ENCODE measurements at regions not wholly inside any gene's neighbourhood (a gene's known extent, or its start where the extent isn't known, plus 50 kb on each side); places are given as distances from the start of the nearest gene placed in this dataset.
A peak's percentile ranks its signal among the peaks of the same experiment; 100 is the strongest.
"Not testable (repeated sequence)": the region's sequence is repeated elsewhere in the genome, so short reads cannot be mapped to it uniquely, and the experiment has no call there.

- H3K4me1 ChIP-seq (ENCODE audit: insufficient read depth, low read length), result no peaks in the 10 kb centered on the region
- H3K27ac ChIP-seq (ENCODE audit: low read length), result no peak overlapping the region
- TF ChIP-seq CTCF (IDR thresholded peaks at IDR 0.05; ENCODE audit: borderline replicate concordance, extremely low read depth, low read length, poor library complexity, severe bottlenecking) (no peak), EZH2 (IDR thresholded peaks at IDR 0.05; ENCODE audit: borderline replicate concordance, low read depth, low read length, severe bottlenecking) (no peak)
These were observed 140.8 kb upstream of the NBPF11 start for GRCh38 chr1:148292915-148293314.

GRCh38 chr1:148290881-148291280 is 138.8 kb upstream of the NBPF11 start:
- no peaks in the 10 kb centered on the region for H3K79me2 ChIP-seq (ENCODE audit: insufficient read depth, low read length)
- H4K20me1 ChIP-seq (ENCODE audit: insufficient read depth, low read length), result no peaks in the 10 kb centered on the region
- no peak overlapping the region for H2AFZ ChIP-seq (ENCODE audit: low read depth, low read length)
- no peak overlapping the region for H3K4me3 ChIP-seq (ENCODE audit: low read depth in 1 of 2, low read length in 2 of 2)
- DNase-seq, result no peak
- no peak overlapping the region for H3K9ac ChIP-seq (ENCODE audit: low read depth, low read length)
- no peak overlapping the region for H3K27ac ChIP-seq (ENCODE audit: low read length)
- H3K36me3 ChIP-seq (ENCODE audit: insufficient read depth, low read length), result no peaks in the 10 kb centered on the region
- no peaks in the 10 kb centered on the region for H3K27me3 ChIP-seq (ENCODE audit: insufficient read depth, low read length, poor library complexity)
- H3K4me2 ChIP-seq (ENCODE audit: insufficient read depth, low read length), result no peak overlapping the region
- H3K4me1 ChIP-seq (ENCODE audit: insufficient read depth, low read length), result no peaks in the 10 kb centered on the region
- H3K9me3 ChIP-seq (ENCODE audit: insufficient read depth, low read length, severe bottlenecking), result no peaks in the 10 kb centered on the region
- ATAC-seq (ENCODE audit: insufficient read depth, low read depth), result no peak
- TF ChIP-seq EZH2 (IDR thresholded peaks at IDR 0.05; ENCODE audit: borderline replicate concordance, low read depth, low read length, severe bottlenecking), result no peak
- no peak for TF ChIP-seq CTCF (IDR thresholded peaks at IDR 0.05; ENCODE audit: borderline replicate concordance, extremely low read depth, low read length, poor library complexity, severe bottlenecking)

More at GRCh38 chr1:148292915-148293314, 140.8 kb upstream of the NBPF11 start:
- H3K27me3 ChIP-seq (ENCODE audit: insufficient read depth, low read length, poor library complexity), result no peaks in the 10 kb centered on the region
- H3K9ac ChIP-seq (ENCODE audit: low read depth, low read length), result no peak overlapping the region
- no peak overlapping the region for H3K4me2 ChIP-seq (ENCODE audit: insufficient read depth, low read length)
- no peaks in the 10 kb centered on the region for H3K9me3 ChIP-seq (ENCODE audit: insufficient read depth, low read length, severe bottlenecking)
- no peak overlapping the region for H2AFZ ChIP-seq (ENCODE audit: low read depth, low read length)
- H3K4me3 ChIP-seq (ENCODE audit: low read depth in 1 of 2, low read length in 2 of 2), result no peak overlapping the region
- no peaks in the 10 kb centered on the region for H3K36me3 ChIP-seq (ENCODE audit: insufficient read depth, low read length)
- H3K79me2 ChIP-seq (ENCODE audit: insufficient read depth, low read length), result no peaks in the 10 kb centered on the region
- no peak for ATAC-seq (ENCODE audit: insufficient read depth, low read depth)
- DNase-seq, result no peak
- no peaks in the 10 kb centered on the region for H4K20me1 ChIP-seq (ENCODE audit: insufficient read depth, low read length)

GRCh38 chr1:148289647-148290046 is 137.6 kb upstream of the NBPF11 start:
- Histone ChIP-seq H3K27ac (ENCODE audit: low read length) (no peak overlapping the region), H3K4me2 (ENCODE audit: insufficient read depth, low read length) (no peak overlapping the region), H3K27me3 (ENCODE audit: insufficient read depth, low read length, poor library complexity) (no peaks in the 10 kb centered on the region), H3K9me3 (ENCODE audit: insufficient read depth, low read length, severe bottlenecking) (no peaks in the 10 kb centered on the region), H2AFZ (ENCODE audit: low read depth, low read length) (no peak overlapping the region), H4K20me1 (ENCODE audit: insufficient read depth, low read length) (no peaks in the 10 kb centered on the region), H3K9ac (ENCODE audit: low read depth, low read length) (no peak overlapping the region), H3K79me2 (ENCODE audit: insufficient read depth, low read length) (no peaks in the 10 kb centered on the region), H3K4me1 (ENCODE audit: insufficient read depth, low read length) (no peaks in the 10 kb centered on the region), H3K4me3 (ENCODE audit: low read depth in 1 of 2, low read length in 2 of 2) (no peak overlapping the region), H3K36me3 (ENCODE audit: insufficient read depth, low read length) (no peaks in the 10 kb centered on the region)
- no peak for DNase-seq
- no peak for ATAC-seq (ENCODE audit: insufficient read depth, low read depth)
- TF ChIP-seq EZH2 (IDR thresholded peaks at IDR 0.05; ENCODE audit: borderline replicate concordance, low read depth, low read length, severe bottlenecking) (no peak), CTCF (IDR thresholded peaks at IDR 0.05; ENCODE audit: borderline replicate concordance, extremely low read depth, low read length, poor library complexity, severe bottlenecking) (no peak)

GRCh38 chr1:148285946-148286345 is 133.9 kb upstream of the NBPF11 start:
- not testable (repeated sequence) for DNase-seq; H3K36me3 ChIP-seq (ENCODE audit: insufficient read depth, low read length); H3K4me2 ChIP-seq (ENCODE audit: insufficient read depth, low read length); H3K27ac ChIP-seq (ENCODE audit: low read length); ATAC-seq (ENCODE audit: insufficient read depth, low read depth); H3K9ac ChIP-seq (ENCODE audit: low read depth, low read length); H3K4me3 ChIP-seq (ENCODE audit: low read depth in 1 of 2, low read length in 2 of 2); H3K4me1 ChIP-seq (ENCODE audit: insufficient read depth, low read length); H3K79me2 ChIP-seq (ENCODE audit: insufficient read depth, low read length); H3K9me3 ChIP-seq (ENCODE audit: insufficient read depth, low read length, severe bottlenecking); H3K27me3 ChIP-seq (ENCODE audit: insufficient read depth, low read length, poor library complexity); H4K20me1 ChIP-seq (ENCODE audit: insufficient read depth, low read length); H2AFZ ChIP-seq (ENCODE audit: low read depth, low read length)

GRCh38 chr1:148280831-148281572 is 128.9 kb upstream of the NBPF11 start:
- not testable (repeated sequence) for DNase-seq; H3K36me3 ChIP-seq (ENCODE audit: insufficient read depth, low read length); H3K27me3 ChIP-seq (ENCODE audit: insufficient read depth, low read length, poor library complexity); H3K4me2 ChIP-seq (ENCODE audit: insufficient read depth, low read length); H3K4me3 ChIP-seq (ENCODE audit: low read depth in 1 of 2, low read length in 2 of 2); H3K9ac ChIP-seq (ENCODE audit: low read depth, low read length); ATAC-seq (ENCODE audit: insufficient read depth, low read depth); H3K27ac ChIP-seq (ENCODE audit: low read length); H3K79me2 ChIP-seq (ENCODE audit: insufficient read depth, low read length); H4K20me1 ChIP-seq (ENCODE audit: insufficient read depth, low read length); H3K9me3 ChIP-seq (ENCODE audit: insufficient read depth, low read length, severe bottlenecking); H3K4me1 ChIP-seq (ENCODE audit: insufficient read depth, low read length); H2AFZ ChIP-seq (ENCODE audit: low read depth, low read length)

- not testable (repeated sequence) for H3K27ac ChIP-seq (ENCODE audit: low read length); H2AFZ ChIP-seq (ENCODE audit: low read depth, low read length); DNase-seq; H3K4me3 ChIP-seq (ENCODE audit: low read depth in 1 of 2, low read length in 2 of 2); H3K36me3 ChIP-seq (ENCODE audit: insufficient read depth, low read length); H4K20me1 ChIP-seq (ENCODE audit: insufficient read depth, low read length); H3K9me3 ChIP-seq (ENCODE audit: insufficient read depth, low read length, severe bottlenecking); H3K9ac ChIP-seq (ENCODE audit: low read depth, low read length); H3K4me1 ChIP-seq (ENCODE audit: insufficient read depth, low read length); H3K27me3 ChIP-seq (ENCODE audit: insufficient read depth, low read length, poor library complexity); H3K79me2 ChIP-seq (ENCODE audit: insufficient read depth, low read length); H3K4me2 ChIP-seq (ENCODE audit: insufficient read depth, low read length)
- ATAC-seq (ENCODE audit: insufficient read depth, low read depth), result peak; percentile 71; the same call in 2 of the 3 replicates
These were observed 127.0 kb upstream of the NBPF11 start for GRCh38 chr1:148279002-148279542.
